Coronary artery (tissue), 2 donors: ENCODE measurements at regions not wholly inside any gene's neighbourhood (a gene's known extent, or its start where the extent isn't known, plus 50 kb on each side); places are given as distances from the start of the nearest gene placed in this dataset.
"Not testable (repeated sequence)": the region's sequence is repeated elsewhere in the genome, so short reads cannot be mapped to it uniquely, and the experiment has no call there.

ENCODE experiments used
- DNase-seq: peaks from one replicate; pipeline ENCODE4 v3.0.0-alpha.2; 2017; ENCODE audit warnings: low spot score
- H3K27ac ChIP-seq, 2 donors: fragments of 200-600 bp; sonication (generic); one replicate each; pipeline ENCODE4 v1.5.1; 2016 to 2019
- H3K4me3 ChIP-seq: fragments of 200-600 bp; sonication (generic); 2 replicates; pipeline ENCODE4 v1.5.1; 2016; ENCODE audit warnings: mild to moderate bottlenecking, moderate library complexity
- TF ChIP-seq, protein P1 (sequence below): fragments of 200-600 bp; sonication (generic); IDR thresholded peaks from one replicate; pipeline ENCODE4 v1.5.1; 2019; ENCODE audit warnings: antibody characterized with exemption

DNA sequence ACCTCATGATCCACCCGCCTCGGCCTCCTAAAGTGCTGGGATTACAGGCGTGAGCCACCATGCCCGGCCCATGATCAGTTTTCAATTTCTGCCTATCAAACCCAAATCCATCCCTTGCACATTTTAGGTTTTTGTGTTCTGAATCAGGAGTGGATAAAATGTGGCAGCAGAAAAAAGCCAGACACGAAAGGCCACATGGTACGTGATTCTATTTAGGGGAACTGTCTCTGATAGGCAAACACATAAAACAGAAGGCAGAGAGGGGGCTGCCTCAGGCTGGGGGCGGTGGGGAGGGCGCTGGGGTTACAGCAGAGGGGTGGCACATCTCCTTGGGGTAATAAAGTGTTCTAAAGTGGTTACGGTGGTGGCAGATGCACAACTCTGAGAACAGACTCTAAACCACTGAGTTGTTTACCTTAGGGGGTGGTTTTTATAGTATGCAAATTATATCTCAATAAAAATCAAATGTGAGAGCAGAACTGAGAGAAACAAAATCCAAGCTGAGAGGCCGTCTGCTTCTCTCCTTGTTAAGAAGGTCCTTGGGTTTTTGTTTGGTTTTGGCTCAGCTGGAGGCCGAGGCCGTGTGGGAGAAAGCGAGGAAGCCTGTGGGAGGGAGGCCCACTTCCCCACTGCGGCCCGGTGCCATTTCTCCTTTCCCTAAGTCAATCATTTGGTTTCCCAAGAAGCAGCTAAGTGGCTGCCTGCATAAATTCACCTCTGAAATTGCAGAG, 78.0 kb downstream of the SOWAHC start:
- DNase-seq = no peak
- Histone ChIP-seq H3K27ac (peak overlapping the region; percentile 69 to 91), H3K4me3 (no peak overlapping the region)
- TF ChIP-seq, protein P1, sequence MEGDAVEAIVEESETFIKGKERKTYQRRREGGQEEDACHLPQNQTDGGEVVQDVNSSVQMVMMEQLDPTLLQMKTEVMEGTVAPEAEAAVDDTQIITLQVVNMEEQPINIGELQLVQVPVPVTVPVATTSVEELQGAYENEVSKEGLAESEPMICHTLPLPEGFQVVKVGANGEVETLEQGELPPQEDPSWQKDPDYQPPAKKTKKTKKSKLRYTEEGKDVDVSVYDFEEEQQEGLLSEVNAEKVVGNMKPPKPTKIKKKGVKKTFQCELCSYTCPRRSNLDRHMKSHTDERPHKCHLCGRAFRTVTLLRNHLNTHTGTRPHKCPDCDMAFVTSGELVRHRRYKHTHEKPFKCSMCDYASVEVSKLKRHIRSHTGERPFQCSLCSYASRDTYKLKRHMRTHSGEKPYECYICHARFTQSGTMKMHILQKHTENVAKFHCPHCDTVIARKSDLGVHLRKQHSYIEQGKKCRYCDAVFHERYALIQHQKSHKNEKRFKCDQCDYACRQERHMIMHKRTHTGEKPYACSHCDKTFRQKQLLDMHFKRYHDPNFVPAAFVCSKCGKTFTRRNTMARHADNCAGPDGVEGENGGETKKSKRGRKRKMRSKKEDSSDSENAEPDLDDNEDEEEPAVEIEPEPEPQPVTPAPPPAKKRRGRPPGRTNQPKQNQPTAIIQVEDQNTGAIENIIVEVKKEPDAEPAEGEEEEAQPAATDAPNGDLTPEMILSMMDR = no peak

DNA sequence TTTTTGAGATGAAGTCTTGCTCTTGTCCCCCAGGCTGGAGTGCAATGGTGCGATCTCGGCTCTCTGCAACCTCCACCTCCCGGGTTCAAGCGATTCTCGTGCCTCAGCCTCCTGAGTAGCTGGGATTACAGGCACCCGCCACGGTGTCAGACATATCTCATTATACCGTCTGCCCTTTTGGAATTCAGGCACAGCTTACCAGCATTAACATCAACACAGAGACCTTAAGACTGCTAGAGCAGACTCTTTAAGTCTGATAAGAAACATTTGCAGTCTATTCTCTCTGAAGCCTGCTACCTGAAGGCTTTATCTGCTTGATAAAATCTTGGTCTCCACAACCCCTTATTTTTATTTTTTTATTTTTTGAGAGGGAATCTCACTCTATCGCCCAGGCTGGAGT, 78.7 kb downstream of the SOWAHC start:
- H3K4me3 ChIP-seq, DNase-seq: not testable (repeated sequence)
- H3K27ac ChIP-seq = peak overlapping the region in 1 of 2 donors; percentile 56

DNA sequence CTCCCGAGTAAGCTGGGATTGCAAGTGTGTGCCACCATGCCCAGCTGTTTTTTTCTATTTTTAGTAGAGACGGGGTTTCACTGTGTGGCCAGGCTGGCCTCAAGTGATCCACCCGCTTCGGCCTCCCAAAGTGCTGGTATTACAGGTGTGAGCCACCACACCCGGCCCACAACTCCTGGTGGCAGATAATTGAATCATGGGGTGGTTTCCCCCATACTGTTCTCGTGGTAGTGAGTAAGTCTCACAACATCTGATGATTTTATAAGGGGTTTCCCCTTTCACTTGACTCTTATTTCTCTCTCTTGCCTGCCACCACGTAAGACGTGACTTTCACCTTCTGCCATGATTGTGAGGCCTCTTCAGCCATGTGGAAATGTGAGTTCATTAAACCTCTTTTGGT, 79.1 kb downstream of the SOWAHC start:
- not testable (repeated sequence) for H3K4me3 ChIP-seq, DNase-seq
- H3K27ac ChIP-seq = peak overlapping the region; percentile 56 to 59

DNA sequence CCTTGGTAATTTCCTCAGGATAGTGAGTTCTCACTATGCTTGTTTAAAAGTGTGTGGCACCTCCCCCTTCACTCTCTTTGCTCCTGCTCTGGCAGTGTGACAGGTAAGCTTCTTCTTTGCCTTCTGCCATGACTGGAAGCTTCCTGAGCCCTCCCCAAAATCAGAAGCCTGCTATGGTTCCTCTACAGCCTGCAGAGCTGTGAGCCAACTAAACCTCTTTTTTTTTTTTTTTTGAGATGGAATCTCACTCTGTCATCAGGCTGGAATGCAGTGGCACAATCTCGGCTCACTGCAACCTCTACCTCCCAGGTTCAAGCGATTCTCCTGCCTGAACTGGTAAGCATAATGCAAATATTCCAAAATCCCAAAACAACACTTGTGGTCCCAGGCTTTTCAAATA, 80.0 kb downstream of the SOWAHC start:
- no peak overlapping the region for H3K4me3 ChIP-seq
- TF ChIP-seq, protein P1 = no peak
- H3K27ac ChIP-seq = peak overlapping the region; percentile 56 to 59
- no peak for DNase-seq

DNA sequence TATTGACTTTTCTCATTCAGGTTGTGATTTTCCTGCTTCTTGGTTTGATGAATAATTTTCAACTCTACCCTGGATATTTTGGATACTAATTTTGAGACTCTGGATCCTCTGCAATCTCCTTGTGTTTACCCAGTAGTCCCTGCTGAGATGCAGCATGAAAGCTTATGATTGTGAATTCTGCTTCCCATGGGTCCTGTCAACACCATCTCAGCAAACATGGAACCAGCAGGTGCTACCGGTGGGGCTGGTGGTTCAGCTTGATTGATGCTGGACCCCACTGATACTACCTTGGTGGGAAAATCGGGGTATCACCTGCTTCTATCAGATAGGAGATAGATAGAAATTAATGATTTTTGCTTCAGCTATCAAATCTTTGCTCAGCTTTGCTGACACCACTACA, 81.1 kb downstream of the SOWAHC start:
- no peak overlapping the region for H3K4me3 ChIP-seq
- no peak for DNase-seq
- no peak overlapping the region for H3K27ac ChIP-seq
- TF ChIP-seq, protein P1 = no peak

DNA sequence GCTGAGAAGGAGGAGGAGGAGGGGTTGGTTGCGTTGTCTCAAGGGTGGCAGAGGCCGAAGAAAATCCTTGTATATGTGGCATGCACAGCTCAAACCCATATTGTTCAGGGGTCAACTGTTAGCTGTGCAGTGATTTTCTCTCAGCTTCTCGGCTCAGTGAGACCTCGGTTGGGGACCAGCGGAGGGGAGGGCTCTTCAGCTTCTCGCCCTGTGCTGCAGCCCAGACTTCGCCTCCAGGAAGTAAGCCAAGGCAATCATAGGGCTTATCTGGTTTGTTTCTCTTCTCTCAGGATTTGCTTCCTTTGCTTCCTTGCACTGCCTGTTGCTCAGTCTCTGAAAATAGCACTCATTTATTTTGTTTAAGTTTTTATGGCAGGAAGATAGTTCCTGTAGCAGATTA, 85.5 kb downstream of the SOWAHC start:
- peak overlapping the region; percentile 34 for H3K4me3 ChIP-seq
- no peak for DNase-seq
- TF ChIP-seq, protein P1 = no peak
- H3K27ac ChIP-seq = peak overlapping the region; percentile 32 to 77

DNA sequence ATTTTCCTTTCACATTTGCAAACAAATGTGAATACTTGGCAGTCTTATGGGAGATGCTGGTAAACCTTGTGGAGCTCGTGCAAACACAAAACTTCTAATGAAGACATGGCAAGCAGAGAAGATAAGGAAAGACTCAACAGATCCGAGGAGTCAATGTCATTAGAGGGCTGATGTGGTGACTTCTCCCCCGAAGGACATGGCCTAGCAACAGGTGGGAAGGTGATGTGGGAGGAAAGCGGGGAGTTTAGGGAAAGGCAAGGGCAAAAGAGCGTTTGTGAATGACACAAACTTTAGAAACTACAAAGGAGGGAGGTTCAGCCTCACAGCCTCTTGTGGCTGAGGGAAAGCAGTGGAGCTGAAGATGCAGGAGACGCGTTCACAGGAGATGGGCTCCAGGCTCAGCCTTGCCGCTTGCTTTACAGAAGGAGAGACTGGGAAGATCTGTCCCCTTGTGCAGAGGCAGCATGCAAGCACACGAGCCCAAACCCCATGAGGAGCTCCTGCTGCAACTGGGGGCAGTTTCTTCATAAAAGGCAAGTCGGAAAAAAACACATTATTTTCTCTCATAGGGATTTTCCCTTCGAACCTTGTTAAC, 86.6 kb downstream of the SOWAHC start:
- Histone ChIP-seq H3K4me3 (no peak overlapping the region), H3K27ac (peak overlapping the region in 1 of 2 donors; percentile 77)
- TF ChIP-seq, protein P1 = no peak
- no peak for DNase-seq

DNA sequence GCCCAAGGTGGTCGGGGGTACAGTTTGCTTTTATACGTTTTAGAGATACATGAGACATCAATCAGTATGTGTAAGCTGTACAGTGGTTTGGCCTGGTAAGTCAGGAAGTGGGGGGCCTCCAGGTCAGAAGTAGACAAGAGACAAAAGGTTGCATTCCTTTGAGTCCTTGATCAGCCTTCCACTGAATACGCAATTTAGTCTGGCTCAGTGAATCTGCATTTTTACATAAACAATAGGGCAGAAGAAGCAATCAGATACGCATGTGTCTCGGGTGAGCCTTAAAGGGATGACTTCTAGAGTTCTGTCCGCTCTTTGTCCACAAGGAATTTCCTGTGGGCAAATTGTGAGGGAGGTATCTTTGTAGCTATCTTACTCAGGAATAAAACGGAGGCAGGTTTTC, 87.2 kb downstream of the SOWAHC start:
- Histone ChIP-seq H3K4me3 (no peak overlapping the region), H3K27ac (no peak overlapping the region)
- DNase-seq = no peak
- TF ChIP-seq, protein P1 = no peak
